MM.1S (cell line): ENCODE measurements at regions not wholly inside any gene's neighbourhood (a gene's known extent, or its start where the extent isn't known, plus 50 kb on each side); places are given as distances from the start of the nearest gene placed in this dataset.

Source experiments
- DNase-seq: peaks from one replicate; pipeline ENCODE4 v3.0.0-alpha.2; 2015
- H2AFZ ChIP-seq: fragments of 300-600 bp; sonication (generic); 2 replicates; pipeline ENCODE4 v1.6.0; 2016; ENCODE audit warnings: antibody characterized with exemption, low read length
- H3F3A ChIP-seq: fragments of 300-600 bp; sonication (generic); 2 replicates; pipeline ENCODE4 v1.6.1; 2016; ENCODE audit warnings: mild to moderate bottlenecking, antibody characterized with exemption, low read length, moderate library complexity, mixed read lengths; ENCODE audit not compliant: insufficient read depth
- H3K27ac ChIP-seq: fragments of 300-600 bp; sonication (generic); 2 replicates; pipeline ENCODE4 v1.5.1; 2016; ENCODE audit warnings: mild to moderate bottlenecking, low read length
- H3K27me3 ChIP-seq: fragments of 300-600 bp; sonication (generic); replicated peaks from 2 replicates; pipeline ENCODE4 v1.6.0; 2016; ENCODE audit warnings: low read length; ENCODE audit not compliant: insufficient read depth
- H3K36me3 ChIP-seq: fragments of 300-600 bp; sonication (generic); replicated peaks from 2 replicates; pipeline ENCODE4 v1.6.1; 2016; ENCODE audit warnings: mild to moderate bottlenecking, low read length, mixed read lengths; ENCODE audit not compliant: insufficient read depth
- H3K4me1 ChIP-seq: fragments of 300-600 bp; sonication (generic); 2 replicates; pipeline ENCODE4 v1.6.1; 2016; ENCODE audit warnings: low read length, mixed read lengths
- H3K4me2 ChIP-seq: fragments of 300-600 bp; sonication (generic); 2 replicates; pipeline ENCODE4 v1.6.0; 2016; ENCODE audit warnings: low read depth, low read length
- H3K4me3 ChIP-seq: fragments of 300-600 bp; sonication (generic); 2 replicates; pipeline ENCODE4 v1.5.1; 2016; ENCODE audit warnings: low read length, mixed read lengths
- H3K79me2 ChIP-seq: fragments of 300-600 bp; sonication (generic); 2 replicates; pipeline ENCODE4 v1.6.1; 2016; ENCODE audit warnings: mixed run types, low read length, mixed read lengths
- H3K9ac ChIP-seq: fragments of 300-600 bp; sonication (generic); 2 replicates; pipeline ENCODE4 v1.6.1; 2016; ENCODE audit warnings: low read length, mixed read lengths
- H3K9me2 ChIP-seq: fragments of 300-600 bp; sonication (generic); replicated peaks from 2 replicates; pipeline ENCODE4 v1.6.1; 2016; ENCODE audit warnings: mild to moderate bottlenecking, low read length, mixed read lengths; ENCODE audit not compliant: insufficient read depth
- H3K9me3 ChIP-seq: fragments of 300-600 bp; sonication (generic); replicated peaks from 2 replicates; pipeline ENCODE4 v1.6.1; 2016; ENCODE audit warnings: mild to moderate bottlenecking, low read length, mixed read lengths; ENCODE audit not compliant: insufficient read depth
- H4K20me1 ChIP-seq: fragments of 300-600 bp; sonication (generic); 2 replicates; pipeline ENCODE4 v1.6.1; 2016; ENCODE audit warnings: mild to moderate bottlenecking, low read length, moderate library complexity, mixed read lengths; ENCODE audit not compliant: insufficient read depth
- EZH2 ChIP-seq: fragments of 300-600 bp; sonication (generic); optimal IDR thresholded peaks from 2 replicates; pipeline ENCODE3; 2017; ENCODE audit warnings: low read depth, mild to moderate bottlenecking, antibody characterized with exemption, low read length, mixed read lengths
- EZH2phosphoT487 ChIP-seq: fragments of 300-600 bp; sonication (generic); IDR thresholded peaks from 2 replicates; pipeline ENCODE4 v1.6.1; 2018; ENCODE audit warnings: antibody characterized with exemption, low read length
- TF ChIP-seq, protein P1 (sequence below): fragments of 300-600 bp; sonication (generic); IDR thresholded peaks from 2 replicates; pipeline ENCODE4 v1.5.1; 2016; ENCODE audit warnings: antibody characterized with exemption, low read length, mixed read lengths

DNA sequence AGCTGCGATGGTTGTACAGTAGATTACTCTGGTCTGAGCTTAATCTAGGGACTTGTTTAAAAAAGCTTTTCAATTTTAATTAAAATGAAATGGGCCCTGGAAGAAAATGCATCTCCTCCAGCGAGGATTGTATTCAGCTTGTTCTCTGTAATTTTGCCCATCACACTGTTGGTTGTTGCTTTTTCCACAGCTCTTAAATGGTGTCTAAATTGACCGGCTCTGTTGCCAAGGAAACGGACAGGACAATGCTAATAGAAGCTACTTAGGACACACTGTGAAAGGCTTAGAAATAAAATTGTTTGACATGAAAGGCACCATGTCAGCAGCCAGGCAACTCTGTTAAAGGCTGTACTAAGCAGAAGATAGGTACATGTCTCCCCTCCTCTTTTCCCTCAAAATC lies 116.7 kb upstream of the NRSN1 start:
- Histone ChIP-seq H3K27me3 (no peaks in the 10 kb centered on the region), H3K4me2 (no peak overlapping the region), H3K9me2 (no peaks in the 10 kb centered on the region)

DNA sequence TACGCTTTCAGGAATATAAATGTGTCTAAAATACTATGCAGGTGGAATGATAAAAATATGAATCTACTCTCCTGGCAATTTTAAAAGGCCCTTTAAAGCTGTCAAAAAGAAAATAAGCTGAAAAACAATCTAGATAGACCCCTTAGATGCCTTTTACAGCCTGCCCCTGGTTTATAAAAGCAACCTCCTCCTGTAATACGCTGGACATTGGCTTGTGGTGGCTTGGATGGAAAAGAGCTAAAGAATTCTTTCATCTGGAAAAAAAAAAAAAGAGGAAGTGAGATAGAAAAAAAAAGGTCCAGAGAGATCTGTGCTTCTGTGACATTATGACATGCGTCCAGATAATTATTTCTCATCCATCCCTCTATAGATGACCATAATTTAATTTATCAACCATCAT lies 115.9 kb upstream of the NRSN1 start:
- Histone ChIP-seq H3K4me2 (no peak overlapping the region), H3K9me2 (no peaks in the 10 kb centered on the region), H3K9me3 (no peaks in the 10 kb centered on the region), H3F3A (no peaks in the 10 kb centered on the region), H3K27me3 (no peaks in the 10 kb centered on the region), H3K4me1 (no peaks in the 10 kb centered on the region), H3K79me2 (no peaks in the 10 kb centered on the region), H4K20me1 (no peaks in the 10 kb centered on the region), H3K27ac (no peak overlapping the region), H3K9ac (no peak overlapping the region), H2AFZ (no peak overlapping the region), H3K4me3 (no peak overlapping the region), H3K36me3 (no peaks in the 10 kb centered on the region)
- DNase-seq, result no peak
- TF ChIP-seq, protein P1, sequence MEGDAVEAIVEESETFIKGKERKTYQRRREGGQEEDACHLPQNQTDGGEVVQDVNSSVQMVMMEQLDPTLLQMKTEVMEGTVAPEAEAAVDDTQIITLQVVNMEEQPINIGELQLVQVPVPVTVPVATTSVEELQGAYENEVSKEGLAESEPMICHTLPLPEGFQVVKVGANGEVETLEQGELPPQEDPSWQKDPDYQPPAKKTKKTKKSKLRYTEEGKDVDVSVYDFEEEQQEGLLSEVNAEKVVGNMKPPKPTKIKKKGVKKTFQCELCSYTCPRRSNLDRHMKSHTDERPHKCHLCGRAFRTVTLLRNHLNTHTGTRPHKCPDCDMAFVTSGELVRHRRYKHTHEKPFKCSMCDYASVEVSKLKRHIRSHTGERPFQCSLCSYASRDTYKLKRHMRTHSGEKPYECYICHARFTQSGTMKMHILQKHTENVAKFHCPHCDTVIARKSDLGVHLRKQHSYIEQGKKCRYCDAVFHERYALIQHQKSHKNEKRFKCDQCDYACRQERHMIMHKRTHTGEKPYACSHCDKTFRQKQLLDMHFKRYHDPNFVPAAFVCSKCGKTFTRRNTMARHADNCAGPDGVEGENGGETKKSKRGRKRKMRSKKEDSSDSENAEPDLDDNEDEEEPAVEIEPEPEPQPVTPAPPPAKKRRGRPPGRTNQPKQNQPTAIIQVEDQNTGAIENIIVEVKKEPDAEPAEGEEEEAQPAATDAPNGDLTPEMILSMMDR, result no peak
- no peak for TF ChIP-seq EZH2phosphoT487
- TF ChIP-seq EZH2, result no peak

More for the DNA sequence above, 116.7 kb upstream of the NRSN1 start:
- Histone ChIP-seq H3K4me3 (no peak overlapping the region), H3K9me3 (no peaks in the 10 kb centered on the region), H3K36me3 (no peaks in the 10 kb centered on the region), H3K79me2 (no peaks in the 10 kb centered on the region), H2AFZ (no peak overlapping the region), H4K20me1 (no peaks in the 10 kb centered on the region), H3K4me1 (no peaks in the 10 kb centered on the region), H3F3A (no peaks in the 10 kb centered on the region), H3K27ac (no peak overlapping the region), H3K9ac (no peak overlapping the region)
- TF ChIP-seq EZH2, result no peak
- TF ChIP-seq, protein P1, result no peak
- no peak for TF ChIP-seq EZH2phosphoT487
- DNase-seq, result no peak

DNA sequence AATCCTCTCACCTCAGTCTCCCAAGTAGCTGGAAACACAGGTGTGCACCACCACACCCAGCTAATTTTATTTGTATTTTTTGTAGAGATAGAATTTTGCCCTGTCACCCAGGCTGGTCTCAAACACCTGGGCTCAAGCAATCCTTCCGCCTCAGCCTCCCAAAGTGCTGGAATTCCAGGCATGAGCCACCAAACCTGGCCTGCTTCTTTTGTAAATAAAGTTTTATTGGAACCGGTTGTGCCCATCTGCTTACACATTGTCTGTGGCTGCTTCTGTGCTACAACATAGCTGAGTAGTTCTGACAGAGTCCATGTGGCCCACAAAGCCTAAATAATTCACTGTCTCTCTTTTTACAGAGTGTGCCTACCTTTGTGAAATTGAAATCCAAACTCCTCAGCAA lies 109.7 kb upstream of the NRSN1 start:
- H2AFZ ChIP-seq, result no peak overlapping the region
- H4K20me1 ChIP-seq, result no peaks in the 10 kb centered on the region
- H3K9me2 ChIP-seq, result no peaks in the 10 kb centered on the region
- no peaks in the 10 kb centered on the region for H3K27me3 ChIP-seq
- H3K4me1 ChIP-seq, result no peaks in the 10 kb centered on the region
- no peaks in the 10 kb centered on the region for H3K9me3 ChIP-seq
- no peaks in the 10 kb centered on the region for H3F3A ChIP-seq
- no peak for DNase-seq
- no peaks in the 10 kb centered on the region for H3K79me2 ChIP-seq
- H3K4me3 ChIP-seq, result no peak overlapping the region
- no peak overlapping the region for H3K4me2 ChIP-seq
- H3K9ac ChIP-seq, result no peak overlapping the region
- no peaks in the 10 kb centered on the region for H3K36me3 ChIP-seq
- no peak overlapping the region for H3K27ac ChIP-seq
- no peak for TF ChIP-seq EZH2
- TF ChIP-seq, protein P1, result no peak
- TF ChIP-seq EZH2phosphoT487, result no peak
